GM10266 (cell line): ENCODE measurements at regions not wholly inside any gene's neighbourhood (a gene's known extent, or its start where the extent isn't known, plus 50 kb on each side); places are given as distances from the start of the nearest gene placed in this dataset.

Source experiments
- DNase-seq: peaks from one replicate; pipeline ENCODE4 v3.0.0; 2012; ENCODE audit errors: extremely low spot score
- CTCF ChIP-seq: IDR thresholded peaks from 2 replicates; pipeline ENCODE4 v1.5.1; 2012; ENCODE audit warnings: mild to moderate bottlenecking, low read depth; ENCODE audit not compliant: control insufficient read depth, insufficient read depth; ENCODE audit errors: missing control alignments

- no peak for DNase-seq
Measured at GRCh38 chr10:44053391-44053790, 331.5 kb downstream of the CXCL12 start.

GRCh38 chr10:44051584-44052385 lies 333.1 kb downstream of the CXCL12 start:
- no peak for DNase-seq
- no peak for TF ChIP-seq CTCF

More at GRCh38 chr10:44053391-44053790, 331.5 kb downstream of the CXCL12 start:
- TF ChIP-seq CTCF: no peak

GRCh38 chr10:44051091-44051490 lies 333.8 kb downstream of the CXCL12 start:
- TF ChIP-seq CTCF: no peak
- DNase-seq: no peak

GRCh38 chr10:44049301-44050015 lies 335.4 kb downstream of the CXCL12 start:
- TF ChIP-seq CTCF: no peak
- no peak for DNase-seq

- TF ChIP-seq CTCF: no peak
- no peak for DNase-seq
Measured at GRCh38 chr10:44047361-44047760, 337.5 kb downstream of the CXCL12 start.

GRCh38 chr10:44046605-44047004 lies 338.3 kb downstream of the CXCL12 start:
- DNase-seq: no peak
- no peak for TF ChIP-seq CTCF

GRCh38 chr10:44045020-44045419 lies 339.9 kb downstream of the CXCL12 start:
- DNase-seq: no peak
- TF ChIP-seq CTCF: no peak
